Kidney glomerular epithelial cell (primary cell): ENCODE measurements at regions not wholly inside any gene's neighbourhood (a gene's known extent, or its start where the extent isn't known, plus 50 kb on each side); places are given as distances from the start of the nearest gene placed in this dataset.
"Not testable (repeated sequence)": the region's sequence is repeated elsewhere in the genome, so short reads cannot be mapped to it uniquely, and the experiment has no call there.

Source experiments
- DNase-seq: peaks from one replicate; lab custom pipeline; 2025; lab: John Stamatoyannopoulos, UW

- no peak for DNase-seq
Observed at GRCh38 chr2:215794829-215795546, 218.4 kb downstream of the MREG start.

GRCh38 chr2:215793747-215794595 is 219.4 kb downstream of the MREG start:
- DNase-seq, result peak; percentile 84

- DNase-seq, result no peak
Observed at GRCh38 chr2:215791481-215791937, 221.8 kb downstream of the MREG start.

GRCh38 chr2:215790523-215791421 is 222.6 kb downstream of the MREG start:
- DNase-seq, result no peak

- no peak for DNase-seq
Observed at GRCh38 chr2:215787565-215788178, 225.7 kb downstream of the MREG start.

DNA sequence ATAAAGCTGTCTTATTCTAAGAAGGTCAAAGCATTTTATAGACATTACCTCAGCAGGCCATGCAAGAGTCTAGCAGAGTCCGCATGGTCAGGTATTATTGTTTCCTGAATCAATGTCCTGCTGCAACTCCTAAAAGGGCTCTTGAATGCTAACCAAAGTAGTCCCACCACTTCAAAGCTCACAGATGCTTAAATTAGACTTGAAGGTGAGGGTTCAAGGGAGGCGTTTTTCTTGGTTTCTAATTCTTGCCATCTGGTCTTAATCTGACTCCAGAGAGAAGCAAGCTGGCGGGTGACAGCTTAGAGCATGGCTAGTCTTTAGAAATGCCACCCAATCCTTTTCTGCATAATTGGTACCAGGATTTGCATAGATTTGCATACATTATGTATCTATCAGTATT is 226.3 kb downstream of the MREG start:
- DNase-seq, result no peak

GRCh38 chr2:215784371-215784783 is 229.0 kb downstream of the MREG start:
- no peak for DNase-seq

DNA sequence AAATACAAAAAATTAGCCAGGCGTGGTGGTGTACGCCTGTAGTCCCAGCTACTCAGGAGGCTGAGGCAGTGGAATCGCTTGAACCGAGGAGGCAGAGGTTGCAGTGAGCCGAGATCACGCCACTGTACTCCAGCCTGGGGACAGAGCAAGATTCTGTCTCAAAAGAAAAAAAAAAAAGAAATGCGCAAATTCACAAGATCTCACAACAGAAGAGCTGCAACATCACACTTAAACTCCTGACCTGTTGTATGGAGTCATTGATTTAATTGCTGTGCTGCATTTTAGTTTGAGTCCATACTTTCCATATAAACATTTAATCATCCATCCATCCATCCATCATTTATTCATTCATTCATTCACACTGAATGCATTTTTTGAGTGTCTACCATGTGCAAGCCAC is 229.7 kb downstream of the MREG start:
- DNase-seq, result not testable (repeated sequence)

- no peak for DNase-seq
Observed at GRCh38 chr2:215782965-215783364, 230.4 kb downstream of the MREG start.

GRCh38 chr2:215782295-215782694 is 231.1 kb downstream of the MREG start:
- DNase-seq, result no peak

DNA sequence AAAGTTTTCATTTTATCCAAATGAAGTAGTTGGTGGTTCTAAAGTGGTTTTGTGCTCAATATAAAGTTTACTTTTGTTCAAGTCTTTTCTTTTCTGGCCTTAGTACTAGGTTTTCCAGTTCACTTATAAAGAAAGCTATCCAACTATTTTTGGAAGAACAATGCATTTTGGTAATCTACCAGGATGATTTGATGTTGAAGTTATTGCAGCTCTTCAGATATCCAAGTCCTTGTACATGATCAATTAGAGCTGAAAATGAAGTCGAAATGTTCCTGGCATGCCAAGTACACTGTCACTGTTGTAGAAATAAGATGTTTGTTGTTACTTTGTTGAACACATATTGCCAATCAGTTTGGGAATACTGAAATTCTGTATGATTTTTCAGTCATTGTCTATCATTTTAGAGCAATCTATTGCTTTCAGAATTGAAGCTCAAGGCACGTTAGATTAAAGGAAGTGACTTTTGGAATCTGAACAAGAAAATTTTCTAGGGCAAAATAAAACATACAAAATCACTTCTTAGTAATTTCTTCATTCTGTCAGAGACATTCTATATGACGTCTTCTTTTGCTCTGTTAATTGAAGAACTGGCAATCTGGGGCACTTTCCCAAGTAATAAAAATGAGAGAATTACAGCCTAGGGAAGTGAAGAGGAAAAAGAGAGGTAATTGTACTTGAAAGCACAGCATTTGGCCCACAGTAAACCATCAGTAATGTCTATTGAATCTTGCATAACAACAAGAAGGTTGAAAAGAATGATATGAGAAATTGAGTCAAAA is 232.3 kb downstream of the MREG start:
- DNase-seq, result no peak

DNA sequence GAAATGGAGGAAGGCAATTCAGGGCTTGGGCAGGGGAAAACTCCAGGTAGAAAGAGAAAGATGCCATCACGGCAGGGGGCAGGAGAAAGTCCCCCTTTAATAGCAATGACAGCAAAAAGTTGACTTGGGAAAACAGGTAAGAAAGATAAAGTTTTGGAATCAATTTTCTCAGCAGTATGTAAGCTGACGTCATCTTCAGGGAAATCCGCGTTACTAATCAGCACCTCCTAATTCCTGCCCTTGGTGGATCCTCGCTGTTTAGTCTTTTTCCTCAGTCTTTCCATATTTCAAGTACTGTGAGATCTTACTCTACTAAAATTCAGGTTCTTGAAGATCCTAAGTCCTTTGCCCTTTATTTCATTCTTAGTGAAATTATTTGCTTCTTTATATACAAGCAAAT is 233.0 kb downstream of the MREG start:
- DNase-seq, result no peak

DNA sequence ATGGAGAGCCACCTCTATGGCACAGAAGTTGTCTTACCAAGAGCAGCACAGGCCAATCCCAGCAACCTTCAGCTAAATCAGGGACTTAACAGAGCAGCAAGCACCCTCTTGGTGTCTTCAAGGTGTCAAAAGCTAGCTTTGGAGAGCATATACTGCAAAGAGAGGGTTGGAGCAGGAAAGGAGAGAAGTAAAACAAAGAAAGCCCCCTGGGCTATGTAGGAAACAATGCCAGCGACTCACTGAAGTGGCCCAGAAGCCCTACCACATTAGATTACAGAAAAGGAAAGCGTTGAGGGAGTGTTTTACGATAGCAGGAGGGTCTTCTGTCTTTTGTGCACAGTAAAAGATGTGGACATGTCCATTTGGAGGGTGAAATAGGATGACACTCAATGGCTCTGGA is 233.4 kb downstream of the MREG start:
- DNase-seq, result no peak

DNA sequence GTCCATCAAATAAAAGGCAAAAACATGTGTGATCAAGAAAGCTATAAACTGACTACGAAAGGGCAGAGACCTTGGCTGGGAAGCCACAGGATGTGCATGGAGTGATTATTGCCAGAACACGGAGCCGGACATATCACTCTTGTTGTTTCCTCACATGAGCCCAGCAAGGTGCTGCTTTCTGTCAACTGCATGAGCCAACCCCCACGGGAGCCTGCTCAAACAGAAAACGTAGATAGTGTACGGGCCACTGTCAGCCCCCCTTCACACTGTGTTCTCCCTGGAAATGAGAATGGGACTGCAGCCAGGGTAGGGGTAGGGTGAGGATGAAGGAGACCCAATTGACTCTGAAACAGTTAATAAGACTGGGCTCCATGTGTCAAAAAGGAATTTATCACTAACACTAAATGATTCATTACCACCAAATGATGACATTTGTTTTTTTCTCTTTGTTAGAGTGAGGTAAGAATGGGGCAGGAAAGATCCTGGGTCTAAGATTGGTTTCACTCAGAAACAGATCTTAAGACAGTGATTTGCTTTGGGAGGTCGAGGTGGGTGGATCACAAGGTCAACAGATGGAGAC is 235.8 kb downstream of the MREG start:
- DNase-seq, result peak; percentile 36

DNA sequence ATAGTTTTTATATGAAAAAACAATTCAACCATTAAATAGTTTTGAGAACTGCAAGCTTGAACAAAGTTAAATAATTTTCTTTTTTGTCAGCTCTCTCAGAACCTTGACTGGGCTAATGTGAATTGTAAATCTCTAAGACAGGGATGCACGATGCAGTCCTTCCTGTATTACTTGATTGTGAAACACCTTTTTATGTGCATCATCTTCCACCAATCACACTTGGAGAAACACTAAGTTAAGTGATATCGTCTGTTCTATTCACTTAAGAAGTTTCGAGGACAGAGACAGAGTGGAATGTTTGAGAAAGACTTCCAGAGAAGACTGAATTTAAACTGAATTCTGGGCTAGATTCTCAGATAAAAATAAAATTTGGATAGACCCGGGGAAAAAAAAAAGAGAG is 238.2 kb downstream of the MREG start:
- no peak for DNase-seq

DNA sequence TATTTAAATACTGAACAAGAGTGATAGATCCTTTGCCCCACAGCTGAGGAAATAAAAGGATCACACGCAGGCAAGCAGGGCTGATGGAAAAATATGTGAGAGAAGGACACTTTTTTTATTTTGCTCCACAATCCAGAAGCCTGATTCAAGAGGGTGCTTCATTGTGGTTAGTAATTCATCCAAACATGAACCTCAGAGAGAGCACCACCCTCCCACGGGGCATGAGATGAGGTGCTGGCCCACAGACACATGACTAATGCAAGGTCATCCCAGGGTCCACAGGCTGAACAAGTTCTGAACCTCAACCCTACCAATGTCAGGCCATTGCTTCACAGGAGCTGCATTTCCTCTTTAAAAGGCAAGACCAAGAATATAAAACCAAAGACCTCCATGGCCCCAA is 239.6 kb downstream of the MREG start:
- peak; percentile 89 for DNase-seq

- DNase-seq, result no peak
Observed at GRCh38 chr2:215772634-215773563, 240.5 kb downstream of the MREG start.

- peak; percentile 72 for DNase-seq
Observed at GRCh38 chr2:215772003-215772402, 241.3 kb downstream of the MREG start.

GRCh38 chr2:215771241-215771640 is 242.1 kb downstream of the MREG start:
- no peak for DNase-seq

- no peak for DNase-seq
Observed at GRCh38 chr2:215770668-215771067, 242.7 kb downstream of the MREG start.
